HK-2 (cell line): ENCODE measurements at regions not wholly inside any gene's neighbourhood (a gene's known extent, or its start where the extent isn't known, plus 50 kb on each side); places are given as distances from the start of the nearest gene placed in this dataset.

Source experiments
- DNase-seq: peaks from one replicate; pipeline ENCODE4 v3.0.0-alpha.2; 2018; ENCODE audit not compliant: unreplicated experiment

DNA sequence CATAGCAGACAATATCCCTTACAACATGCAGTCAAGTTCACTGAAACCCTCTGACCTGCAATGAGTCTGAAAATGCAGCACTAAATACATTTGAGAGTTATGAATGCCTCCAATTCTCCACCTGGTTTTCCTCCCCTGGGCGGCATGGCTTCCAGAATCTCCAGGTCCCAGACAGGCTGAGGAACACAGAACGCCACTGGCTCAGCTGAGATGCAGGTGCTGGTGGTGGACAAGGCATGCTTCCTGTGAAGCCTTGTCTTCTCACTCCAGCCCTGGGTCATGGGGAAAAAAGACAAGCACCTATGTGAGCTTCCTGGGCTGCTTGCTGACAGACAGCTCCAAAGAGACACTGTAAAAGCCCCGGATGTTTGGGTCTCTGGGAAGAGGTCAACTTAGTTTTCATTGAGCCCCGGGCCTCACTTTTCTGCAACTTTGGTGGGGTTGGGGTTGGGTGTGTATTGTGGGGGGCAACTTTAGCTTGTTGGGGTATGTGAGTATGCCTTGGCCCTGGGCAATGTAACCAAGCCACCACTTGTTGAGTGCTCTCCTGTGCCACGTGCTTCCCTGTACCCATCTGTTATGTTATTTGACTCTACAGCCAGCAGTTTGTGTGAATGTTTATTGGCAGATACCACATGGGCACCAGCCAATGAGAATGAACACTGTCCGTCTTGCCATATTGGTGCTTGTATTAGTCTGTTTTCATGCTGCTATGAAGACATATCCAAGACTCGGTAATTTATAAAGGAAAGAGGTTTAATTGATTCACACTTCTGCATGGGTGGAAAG is 127.8 kb downstream of the EMX2 start:
- DNase-seq, result no peak

DNA sequence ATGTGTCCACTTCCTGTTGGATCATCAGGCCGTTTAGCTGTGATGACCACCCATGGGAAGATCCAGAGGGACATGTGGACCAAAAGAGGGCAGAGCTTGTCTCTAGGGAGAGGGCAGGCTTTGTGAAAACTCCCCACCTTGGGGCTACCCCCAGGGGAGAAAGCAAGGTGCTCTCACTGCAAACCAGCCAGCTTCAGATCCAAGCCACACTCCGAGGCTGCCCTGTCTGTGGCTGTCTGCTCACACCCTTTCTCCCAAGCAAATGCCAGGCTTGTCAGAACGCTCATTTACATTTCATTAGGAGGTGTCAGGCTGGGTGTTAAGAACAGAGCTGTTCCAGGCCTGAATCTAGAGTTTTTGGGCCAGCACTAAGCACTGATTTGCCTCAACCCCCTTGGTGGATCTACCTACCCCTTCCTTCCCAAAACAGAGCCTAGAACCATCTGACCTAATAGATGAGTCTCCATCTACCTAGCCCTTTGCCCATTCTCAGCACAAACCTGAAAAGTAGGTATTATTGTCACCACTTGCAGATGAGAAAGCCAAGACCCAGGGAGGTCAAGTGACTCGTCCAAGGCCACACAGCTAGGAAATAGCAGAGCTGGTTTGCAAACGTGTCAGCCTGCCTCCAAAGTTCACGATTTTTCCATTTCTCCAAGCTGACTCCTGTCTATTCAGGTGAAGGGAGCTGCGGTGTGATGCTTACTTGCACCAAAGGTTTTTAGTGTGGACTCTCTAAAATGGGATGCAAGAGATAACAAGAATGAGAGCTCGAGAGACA is 130.9 kb downstream of the EMX2 start:
- no peak for DNase-seq

DNA sequence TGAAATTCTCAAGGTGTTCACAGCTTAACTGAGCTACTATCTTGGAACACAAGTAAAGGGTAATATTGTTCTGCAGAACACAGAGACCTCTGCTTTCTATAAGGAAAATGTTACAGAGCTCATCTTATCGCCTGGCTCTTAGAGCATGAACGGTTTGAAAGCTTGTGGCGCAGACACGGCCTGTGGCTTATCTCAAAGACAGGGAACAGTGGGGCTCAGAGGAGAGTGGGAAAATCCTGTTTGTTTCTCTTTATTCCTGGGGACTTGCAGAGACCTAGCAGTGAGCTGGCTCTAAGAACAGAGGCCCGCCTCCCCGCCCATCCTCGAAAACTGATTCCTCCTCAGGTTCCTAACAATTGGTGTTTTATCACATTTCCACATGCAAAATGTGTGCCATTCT is 131.7 kb downstream of the EMX2 start:
- DNase-seq, result no peak

DNA sequence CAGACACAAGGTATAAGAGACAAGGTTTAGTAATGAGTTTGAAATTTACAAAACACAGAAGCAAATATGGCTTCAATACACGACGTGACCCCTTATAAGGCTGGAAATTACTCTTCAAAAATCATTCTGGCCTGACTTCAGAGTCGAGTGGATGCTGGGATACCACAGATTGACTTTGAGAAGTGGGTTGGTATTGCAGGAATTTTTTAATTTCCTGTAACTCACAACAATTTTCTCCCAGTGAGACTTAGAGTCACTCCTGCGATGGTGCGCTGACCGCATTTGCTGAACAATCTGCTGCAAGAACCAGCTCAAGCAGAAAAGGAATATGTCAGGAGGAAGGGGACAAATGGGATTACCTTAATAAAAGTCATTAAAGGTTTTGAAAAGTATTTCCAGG is 132.1 kb downstream of the EMX2 start:
- no peak for DNase-seq

DNA sequence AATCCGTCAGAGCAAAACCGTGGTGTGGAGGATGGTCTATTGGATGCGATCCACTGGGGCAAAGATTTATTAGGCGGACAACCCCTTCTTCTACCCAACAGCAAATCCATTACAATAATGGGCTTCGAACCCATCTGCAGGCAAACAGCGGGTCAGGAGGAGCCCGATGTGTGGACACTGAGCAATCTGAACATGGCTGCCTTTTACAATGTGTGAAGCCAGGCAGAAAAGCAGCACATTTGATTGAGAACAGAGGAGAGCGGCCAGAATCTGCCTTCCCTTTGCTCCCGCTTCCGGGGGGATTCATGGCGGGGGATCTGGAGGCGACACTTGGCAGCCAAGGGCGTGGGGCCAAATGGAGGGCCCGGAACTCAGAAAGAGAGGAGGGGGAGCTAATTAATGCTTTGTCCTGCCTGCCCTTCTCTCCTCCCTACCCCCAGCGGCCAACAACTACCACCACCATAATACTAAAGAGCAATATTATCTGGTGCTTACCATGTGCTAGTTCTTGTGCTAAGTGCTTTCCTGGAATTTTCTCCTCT is 133.0 kb downstream of the EMX2 start:
- no peak for DNase-seq

DNA sequence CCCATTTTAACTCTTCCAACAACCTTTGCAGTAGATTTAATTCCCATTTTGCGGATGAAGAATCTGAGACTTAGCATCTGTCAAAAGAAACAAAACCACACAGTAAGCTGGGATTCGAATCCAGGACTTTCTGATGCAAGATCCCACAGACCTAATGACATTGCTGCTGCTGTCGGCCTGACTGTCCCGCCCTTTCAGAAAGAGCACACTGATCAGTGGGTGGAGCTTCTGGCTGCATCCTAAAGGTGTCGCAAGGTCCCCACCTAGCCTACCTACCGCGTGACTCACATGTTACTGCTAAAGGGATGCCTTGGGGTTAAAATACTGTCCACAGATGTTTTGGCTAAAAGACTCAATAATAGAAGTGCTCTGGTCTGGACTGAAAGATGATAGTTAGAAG is 134.7 kb downstream of the EMX2 start:
- no peak for DNase-seq

DNA sequence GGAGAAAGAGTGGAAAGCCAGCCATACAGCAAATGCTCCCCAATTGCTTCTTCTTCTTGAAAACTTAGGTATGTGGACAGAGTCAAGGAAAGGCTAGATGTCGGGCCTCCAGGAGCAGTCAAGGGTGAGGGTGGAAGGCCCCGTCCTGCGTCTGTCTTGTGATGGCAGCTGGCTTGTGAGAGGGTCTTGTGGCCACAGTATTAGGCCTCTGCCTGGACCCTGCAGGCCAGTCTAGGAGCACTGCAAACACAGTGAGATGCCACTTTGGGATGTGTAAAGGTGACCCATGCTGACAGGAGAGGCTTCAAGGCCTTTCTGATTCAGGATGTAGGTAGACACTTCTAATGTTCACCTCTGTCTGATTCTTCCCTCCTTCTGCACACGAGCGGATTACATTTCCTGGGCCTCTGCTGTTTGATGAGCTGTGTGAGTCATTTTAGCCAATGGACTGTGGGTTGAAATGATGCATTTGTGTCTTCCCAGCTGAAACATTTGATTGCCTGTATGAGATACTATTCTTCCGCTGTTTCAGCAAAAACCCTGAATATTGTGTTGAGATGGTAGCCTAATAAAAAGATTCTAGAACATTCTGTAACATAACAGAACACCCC is 135.4 kb downstream of the EMX2 start:
- DNase-seq, result no peak

DNA sequence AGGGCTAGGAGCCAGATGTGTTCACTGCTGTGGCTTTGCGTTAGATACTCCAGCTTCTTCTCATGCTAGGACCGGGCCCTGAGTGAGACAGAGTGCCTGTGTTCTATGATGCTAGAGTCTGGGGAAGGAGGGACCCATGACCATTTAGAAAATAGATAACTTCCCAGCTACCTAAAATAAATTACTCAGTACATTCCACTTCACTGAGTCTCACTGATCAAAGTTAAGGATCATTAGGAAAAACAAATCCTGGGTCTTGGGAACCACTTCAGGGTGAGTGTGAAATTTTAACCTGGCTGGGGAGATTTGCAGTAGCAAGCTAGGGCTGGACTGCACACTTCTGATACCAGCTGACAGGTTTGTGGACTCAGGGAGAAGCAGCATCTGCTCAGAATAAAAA is 138.1 kb downstream of the EMX2 start:
- DNase-seq, result no peak

DNA sequence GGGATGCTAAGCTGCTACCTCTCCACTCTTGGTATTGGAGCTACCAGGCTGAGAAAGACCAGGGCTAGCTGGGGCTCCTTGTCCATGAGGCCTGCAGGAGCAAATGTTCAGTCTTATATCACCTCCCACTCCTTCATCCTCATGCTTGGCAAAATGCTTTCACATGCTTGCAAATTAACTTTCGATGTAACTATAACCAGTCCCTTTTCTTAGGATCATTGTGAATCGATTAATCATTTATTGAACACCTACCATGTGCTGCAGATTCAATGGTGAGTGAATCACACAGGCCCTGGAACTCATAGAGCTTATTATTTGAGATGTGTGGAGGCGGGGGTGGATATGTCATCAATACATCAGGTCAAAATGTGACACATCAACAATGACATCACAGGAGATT is 138.6 kb downstream of the EMX2 start:
- DNase-seq, result no peak

DNA sequence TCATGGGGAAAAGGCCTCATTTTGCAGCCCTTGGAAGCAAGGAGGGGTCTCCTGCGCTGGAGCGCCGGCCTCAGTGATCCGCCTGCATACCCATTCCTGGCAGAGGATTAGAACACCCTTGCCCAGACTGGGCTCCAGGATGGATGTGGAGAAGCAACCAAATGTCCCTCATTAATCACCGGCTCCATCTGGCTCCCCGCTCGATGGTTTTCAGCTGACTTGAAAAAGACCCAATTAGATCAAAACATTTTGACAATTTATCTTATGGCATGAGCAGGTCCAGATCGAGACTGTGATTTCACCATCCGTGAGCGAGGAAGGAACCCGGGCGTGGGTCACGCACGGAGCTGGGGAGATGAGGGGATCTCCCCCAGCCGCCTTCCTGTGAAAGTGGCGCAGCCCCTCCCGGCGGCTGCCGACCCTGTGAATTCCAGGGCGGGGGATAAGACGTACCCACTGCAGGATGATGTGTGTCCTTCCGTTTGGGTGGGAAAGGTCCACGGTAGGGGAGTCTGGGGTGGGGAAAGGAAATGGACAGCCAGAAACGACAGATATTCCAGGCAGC is 141.6 kb downstream of the EMX2 start:
- no peak for DNase-seq

DNA sequence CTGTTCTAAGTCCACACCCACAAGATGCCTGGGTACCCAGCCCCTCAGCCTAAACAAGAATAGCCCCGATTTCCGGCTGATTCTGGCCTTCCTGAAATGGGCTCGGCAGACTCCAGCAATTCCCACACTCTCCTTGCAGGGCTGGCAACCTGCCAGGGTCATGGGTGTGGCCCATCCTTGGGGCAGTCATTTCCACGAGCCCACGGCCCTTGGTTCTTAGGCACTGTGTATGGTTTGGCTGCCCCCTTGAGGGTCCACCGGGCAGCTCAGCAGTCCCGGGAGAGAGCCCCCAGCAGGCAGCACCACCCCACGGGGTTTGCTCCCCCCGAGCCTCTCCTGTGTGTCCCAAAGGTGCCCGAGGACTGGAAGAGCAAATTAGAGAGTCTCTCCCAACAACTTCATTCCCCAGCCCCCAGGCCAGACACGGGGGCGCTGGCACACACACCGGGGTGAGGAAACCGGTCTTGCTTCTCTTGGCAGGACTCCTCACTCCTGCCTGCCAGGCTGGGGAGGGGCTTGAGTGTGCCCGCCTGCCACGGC is 142.2 kb downstream of the EMX2 start:
- DNase-seq, result no peak

DNA sequence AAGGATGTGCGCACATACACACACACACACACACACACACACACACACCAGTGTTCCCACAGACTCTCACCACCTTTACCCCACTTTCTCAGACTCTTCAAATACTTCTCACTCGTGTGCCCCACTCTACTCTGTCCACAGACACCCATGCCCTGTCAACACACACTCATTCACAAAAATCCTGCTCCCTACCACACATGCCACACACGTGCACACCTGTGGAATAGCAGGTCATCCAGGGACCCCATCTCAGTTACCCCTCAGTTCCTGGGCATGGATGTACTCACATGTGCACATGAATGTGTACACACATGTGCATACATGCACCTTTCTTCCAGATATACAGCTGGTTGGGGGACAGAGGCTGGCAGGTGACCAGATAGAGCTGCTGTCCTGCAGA is 142.9 kb downstream of the EMX2 start:
- DNase-seq, result no peak

DNA sequence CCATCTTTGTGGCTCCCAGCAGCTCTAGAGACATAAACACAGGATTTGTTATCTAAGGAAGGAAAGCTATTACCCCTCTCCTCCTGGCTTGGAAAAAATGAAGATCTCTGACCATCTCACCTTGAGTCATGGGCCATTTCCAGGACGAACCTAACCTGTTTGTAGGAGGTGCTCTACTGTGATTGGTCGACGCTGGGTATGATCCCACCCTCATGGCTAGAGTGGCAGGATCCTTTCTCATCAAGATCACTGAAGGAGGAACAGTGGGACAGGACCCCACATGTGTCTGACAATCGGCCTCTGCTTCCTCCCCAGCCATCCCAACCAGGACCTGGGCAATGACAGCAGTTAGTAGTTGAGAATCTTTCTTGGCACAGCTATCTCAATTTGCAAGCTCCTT is 144.1 kb downstream of the EMX2 start:
- DNase-seq, result no peak

DNA sequence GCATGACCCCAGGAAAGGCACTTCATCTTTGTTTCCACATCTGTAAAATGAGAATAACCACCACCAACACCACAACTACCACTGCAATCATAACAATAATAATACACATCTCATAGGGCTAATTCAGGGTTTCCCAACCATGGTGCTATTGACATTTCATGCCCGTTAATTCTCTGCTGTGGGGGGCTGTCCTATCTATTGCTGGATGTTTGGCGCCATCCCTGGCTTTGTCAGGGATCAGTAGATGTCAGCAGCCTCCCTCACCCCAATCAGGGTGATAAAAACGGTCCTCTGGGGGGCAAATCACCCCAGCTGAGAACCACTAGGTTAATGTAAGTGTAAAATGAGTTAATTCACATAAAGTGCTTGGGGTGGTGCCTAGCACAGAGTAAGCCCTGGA is 145.8 kb downstream of the EMX2 start:
- no peak for DNase-seq

DNA sequence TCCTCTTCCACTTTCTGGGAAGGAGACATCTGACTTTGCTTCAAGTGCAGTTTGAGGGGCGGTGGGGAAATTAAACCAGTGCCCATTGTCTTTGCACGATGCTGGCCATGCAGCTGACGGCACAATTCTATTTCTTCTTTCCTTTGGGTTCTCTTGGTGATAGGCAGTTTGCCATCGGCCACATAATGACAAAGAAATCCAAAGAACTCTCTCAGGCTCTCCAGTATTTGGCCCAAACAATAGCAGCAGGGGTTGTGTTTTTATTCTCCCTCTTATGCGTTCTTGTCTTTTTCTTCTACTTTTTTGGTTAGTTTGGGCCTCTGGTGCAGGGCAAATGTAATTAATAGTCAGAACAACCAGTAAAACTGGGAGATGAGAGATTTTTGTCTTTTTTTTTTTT is 147.0 kb downstream of the EMX2 start:
- DNase-seq, result no peak

DNA sequence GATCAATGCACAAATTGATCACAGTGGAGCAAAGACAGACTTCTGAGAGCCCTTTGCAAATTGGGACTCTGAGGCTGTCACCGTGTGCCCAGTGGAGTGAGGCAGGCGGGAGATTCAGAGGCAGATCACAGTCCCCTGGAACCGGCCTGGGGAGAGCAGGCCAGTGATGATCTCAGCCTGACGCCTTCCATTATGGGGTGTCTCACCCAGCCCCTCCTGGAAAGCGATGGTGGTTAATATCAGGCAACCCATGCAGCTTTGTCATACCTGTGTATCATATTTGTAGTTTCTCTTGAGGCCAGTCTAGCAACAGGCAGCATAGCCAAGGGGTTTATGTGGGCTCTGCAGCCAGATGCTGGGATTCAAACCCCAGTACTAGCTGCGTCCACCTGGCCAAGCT is 147.8 kb downstream of the EMX2 start:
- DNase-seq, result no peak

DNA sequence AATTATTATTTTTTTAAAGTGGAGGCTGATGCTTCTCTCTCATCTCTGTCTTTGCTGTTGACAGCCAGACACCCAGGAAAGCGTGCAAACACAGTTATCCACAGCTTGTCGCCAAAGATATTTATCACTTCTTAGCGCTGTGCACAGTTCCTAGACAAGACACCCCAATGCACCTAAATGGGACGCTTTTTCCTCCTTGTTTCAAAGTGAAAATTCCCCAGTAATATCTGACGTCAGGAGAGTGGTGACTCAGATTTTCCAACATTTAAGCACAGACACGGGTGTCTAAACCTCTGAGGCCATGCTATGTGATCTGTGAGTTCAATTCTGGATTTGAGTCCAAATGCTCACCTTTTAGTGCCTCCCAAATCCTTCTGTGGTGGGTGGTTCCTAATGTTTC is 151.6 kb downstream of the EMX2 start:
- DNase-seq, result no peak

DNA sequence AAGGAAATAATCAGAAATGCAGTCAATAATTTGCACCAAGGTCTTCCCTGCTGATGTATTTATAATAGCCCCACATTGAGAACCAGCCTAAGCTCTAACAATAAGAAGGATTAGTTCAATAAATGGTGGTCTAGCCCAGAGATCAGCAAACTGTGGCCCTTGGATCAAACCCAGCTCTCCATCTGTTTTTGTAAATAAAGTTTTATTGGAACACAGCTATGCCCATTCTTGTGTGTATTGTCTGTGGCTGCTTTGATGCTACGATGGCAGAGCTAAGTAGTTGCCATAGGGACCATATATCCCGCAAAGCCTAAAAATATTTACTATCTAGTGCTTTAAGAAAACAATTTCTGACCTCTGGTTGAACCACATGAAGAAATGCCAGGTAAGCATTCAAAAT is 154.9 kb downstream of the EMX2 start:
- no peak for DNase-seq

DNA sequence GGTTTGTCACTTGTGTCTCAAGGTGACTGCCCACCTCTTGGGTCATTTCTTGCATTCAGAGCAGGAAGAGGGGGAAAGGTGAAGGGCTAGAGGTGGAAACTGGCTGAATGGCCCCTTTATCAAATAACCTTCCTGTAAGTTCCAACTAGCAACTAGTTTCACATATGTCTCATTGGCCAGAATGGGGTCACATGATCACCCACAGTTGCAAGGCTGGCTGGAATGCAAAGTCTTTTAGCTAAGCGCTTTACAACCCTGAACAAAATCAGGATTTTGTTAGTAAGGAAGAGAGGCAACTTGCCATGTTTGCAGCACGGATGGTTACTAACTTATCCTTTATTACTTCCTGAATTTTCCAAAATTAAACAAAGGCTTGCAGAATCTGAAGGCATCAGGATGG is 156.3 kb downstream of the EMX2 start:
- DNase-seq, result no peak

DNA sequence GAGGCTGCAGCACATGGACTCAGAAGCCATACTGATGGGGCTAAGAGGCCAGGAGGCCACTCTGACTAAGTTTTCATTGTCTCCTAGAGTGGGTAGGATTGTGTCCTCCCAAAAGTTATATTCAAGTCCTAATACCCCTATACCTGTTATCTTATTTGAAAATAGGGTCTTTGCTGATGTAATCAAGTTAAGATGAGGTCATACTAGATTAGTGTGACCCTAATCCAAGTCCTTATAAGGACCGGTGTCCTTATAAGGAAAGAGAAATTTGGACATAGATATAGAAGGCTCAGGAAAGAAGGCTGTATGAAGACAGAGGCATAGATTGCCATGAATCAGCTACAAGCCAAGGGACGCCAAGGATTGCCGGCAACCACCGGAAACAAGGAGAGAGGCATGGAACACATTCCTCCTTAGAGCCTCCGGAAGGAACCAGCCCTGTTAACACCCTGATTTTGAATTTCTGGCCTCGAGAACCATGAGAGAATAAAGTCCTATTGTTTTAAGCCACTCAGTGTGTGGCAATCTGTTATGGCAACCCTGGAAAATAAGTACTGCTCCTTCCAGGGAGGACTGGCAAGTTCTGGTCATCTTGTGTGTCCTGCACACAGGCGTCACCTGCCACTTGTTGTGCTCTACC is 157.0 kb downstream of the EMX2 start:
- DNase-seq, result no peak

DNA sequence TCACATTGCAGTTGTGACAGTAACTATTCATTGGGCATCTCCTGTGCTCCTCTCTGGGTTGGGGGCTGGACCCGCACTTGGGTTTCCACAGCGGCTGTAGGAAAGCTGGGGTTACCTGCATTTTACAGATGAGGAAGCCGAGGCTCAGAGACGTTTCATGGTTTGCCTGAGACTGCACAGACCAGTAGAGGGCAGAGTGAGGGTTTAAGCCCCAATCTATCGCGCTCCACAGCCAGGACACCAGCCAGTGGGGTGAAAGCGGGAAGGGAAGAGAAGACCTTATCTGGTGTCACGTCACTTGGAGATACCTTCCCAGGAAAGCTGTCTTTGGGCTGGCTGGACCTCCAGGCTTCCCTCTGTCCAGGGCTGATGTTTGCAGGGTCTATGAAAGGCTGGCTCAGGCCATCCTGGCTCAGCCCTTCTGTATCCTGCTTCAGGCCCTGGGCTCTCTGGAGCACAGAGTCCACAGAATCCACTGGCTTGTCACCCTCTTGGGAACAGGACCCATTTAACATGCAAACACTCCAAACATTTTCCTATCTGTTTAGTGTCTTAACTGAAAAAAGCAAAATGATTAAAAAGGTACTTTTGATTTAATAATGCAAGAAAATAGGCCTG is 167.7 kb downstream of the EMX2 start:
- no peak for DNase-seq
